ENCODE measurements at regions not wholly inside any gene's neighbourhood (a gene's known extent, or its start where the extent isn't known, plus 50 kb on each side); places are given as distances from the start of the nearest gene placed in this dataset.

DNA sequence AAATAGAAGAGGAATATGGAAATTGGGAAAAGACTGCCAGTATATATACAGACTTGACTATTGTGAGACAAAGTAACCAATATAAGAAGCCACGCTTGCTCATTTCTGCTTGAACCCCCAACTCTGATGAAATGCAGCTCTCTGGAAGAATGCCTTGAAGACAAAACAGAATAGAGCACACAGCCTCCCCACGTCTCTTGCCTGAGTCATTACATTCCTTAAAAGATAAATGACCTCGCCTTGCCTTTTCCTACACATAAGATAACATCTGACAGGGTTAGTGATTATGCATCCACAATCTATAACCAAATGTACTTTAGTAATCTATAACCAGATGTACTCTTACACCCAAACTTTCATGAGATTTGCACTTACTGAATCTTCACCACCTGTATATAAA, 141.1 kb upstream of the EEF1E1 start:
- no peak for TF ChIP-seq CTCF (conservative IDR thresholded peaks at IDR 0.05)
- no peak for TF ChIP-seq EZH2 (IDR thresholded peaks at IDR 0.05; ENCODE audit: low read depth)
